HFFc6 (cell line): ENCODE measurements at regions not wholly inside any gene's neighbourhood (a gene's known extent, or its start where the extent isn't known, plus 50 kb on each side); places are given as distances from the start of the nearest gene placed in this dataset.

Experiments used
- DNase-seq: peaks from one replicate; pipeline ENCODE4 v3.0.0-alpha.2; 2018
- H3K27ac Mint-ChIP-seq: 2 replicates; pipeline ENCODE4 v1.8.0; 2020; ENCODE audit warnings: mild to moderate bottlenecking, mixed read lengths
- H3K27me3 Mint-ChIP-seq: 2 replicates; pipeline ENCODE4 v1.8.0; 2021; ENCODE audit warnings: mild to moderate bottlenecking, moderate library complexity, mixed read lengths; ENCODE audit not compliant: insufficient read depth
- H3K36me3 Mint-ChIP-seq: 2 replicates; pipeline ENCODE4 v1.8.0; 2021; ENCODE audit warnings: low read depth, mixed read lengths
- H3K4me1 Mint-ChIP-seq: 2 replicates; pipeline ENCODE4 v1.8.0; 2020; ENCODE audit warnings: low read depth, mixed read lengths
- H3K4me3 Mint-ChIP-seq: 2 replicates; pipeline ENCODE4 v1.8.0; 2020; ENCODE audit warnings: mild to moderate bottlenecking, moderate library complexity, mixed read lengths
- H3K9me3 Mint-ChIP-seq: 2 replicates; pipeline ENCODE4 v1.8.0; 2020; ENCODE audit warnings: mild to moderate bottlenecking, mixed read lengths
- TF ChIP-seq, protein P1 (sequence below): fragments of 200-600 bp; sonication (generic); IDR thresholded peaks from 2 replicates; pipeline ENCODE4 v1.5.0; 2021; ENCODE audit warnings: antibody characterized with exemption, mild to moderate bottlenecking

DNA sequence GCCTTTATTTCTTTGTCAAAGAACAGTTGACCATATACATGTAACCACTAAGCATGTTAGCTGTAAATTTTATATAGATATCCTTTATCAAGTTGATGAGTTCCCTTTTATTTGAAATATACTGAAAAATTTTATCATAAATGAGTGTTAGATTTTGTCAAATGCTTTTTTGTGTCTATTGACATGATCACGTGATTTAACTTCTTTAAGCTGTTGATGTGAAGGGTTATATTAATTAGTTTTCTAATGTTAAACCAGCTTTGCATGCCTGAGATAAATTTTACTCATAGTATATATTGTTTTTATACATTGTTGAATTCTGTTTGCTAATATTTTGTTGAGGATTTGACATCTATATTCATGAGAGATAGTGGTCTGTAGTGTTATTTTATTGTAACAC lies 241.9 kb upstream of the CDH20 start:
- no peak overlapping the region for H3K27ac Mint-ChIP-seq
- no peaks in the 10 kb centered on the region for H3K4me1 Mint-ChIP-seq
- TF ChIP-seq, protein P1, sequence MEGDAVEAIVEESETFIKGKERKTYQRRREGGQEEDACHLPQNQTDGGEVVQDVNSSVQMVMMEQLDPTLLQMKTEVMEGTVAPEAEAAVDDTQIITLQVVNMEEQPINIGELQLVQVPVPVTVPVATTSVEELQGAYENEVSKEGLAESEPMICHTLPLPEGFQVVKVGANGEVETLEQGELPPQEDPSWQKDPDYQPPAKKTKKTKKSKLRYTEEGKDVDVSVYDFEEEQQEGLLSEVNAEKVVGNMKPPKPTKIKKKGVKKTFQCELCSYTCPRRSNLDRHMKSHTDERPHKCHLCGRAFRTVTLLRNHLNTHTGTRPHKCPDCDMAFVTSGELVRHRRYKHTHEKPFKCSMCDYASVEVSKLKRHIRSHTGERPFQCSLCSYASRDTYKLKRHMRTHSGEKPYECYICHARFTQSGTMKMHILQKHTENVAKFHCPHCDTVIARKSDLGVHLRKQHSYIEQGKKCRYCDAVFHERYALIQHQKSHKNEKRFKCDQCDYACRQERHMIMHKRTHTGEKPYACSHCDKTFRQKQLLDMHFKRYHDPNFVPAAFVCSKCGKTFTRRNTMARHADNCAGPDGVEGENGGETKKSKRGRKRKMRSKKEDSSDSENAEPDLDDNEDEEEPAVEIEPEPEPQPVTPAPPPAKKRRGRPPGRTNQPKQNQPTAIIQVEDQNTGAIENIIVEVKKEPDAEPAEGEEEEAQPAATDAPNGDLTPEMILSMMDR = no peak
- no peaks in the 10 kb centered on the region; the same call in 1 of the 2 replicates for H3K27me3 Mint-ChIP-seq
- H3K9me3 Mint-ChIP-seq = no peaks in the 10 kb centered on the region; the same call in 1 of the 2 replicates
- H3K4me3 Mint-ChIP-seq = no peak overlapping the region
- no peaks in the 10 kb centered on the region for H3K36me3 Mint-ChIP-seq
- DNase-seq = no peak

DNA sequence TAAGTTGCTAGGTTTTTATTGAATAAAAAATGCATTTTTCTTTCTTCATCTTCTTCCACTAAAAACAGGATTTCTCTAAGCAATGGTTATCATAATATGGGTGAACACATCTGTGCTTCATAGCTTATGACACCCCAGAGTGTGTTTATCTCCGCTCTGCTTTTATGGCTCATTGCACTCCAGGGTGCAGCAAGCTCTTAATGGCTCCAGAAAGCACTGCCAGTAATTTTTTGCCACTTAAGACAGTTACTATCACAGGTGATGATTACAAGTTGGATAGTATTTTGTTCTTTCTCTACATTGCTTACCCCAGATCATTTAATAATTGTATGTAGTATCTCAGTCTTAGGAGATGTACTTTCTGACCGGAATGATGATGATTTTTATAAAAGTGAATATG lies 239.3 kb upstream of the CDH20 start:
- DNase-seq = no peak
- H3K4me3 Mint-ChIP-seq = no peak overlapping the region
- H3K36me3 Mint-ChIP-seq = no peaks in the 10 kb centered on the region
- H3K9me3 Mint-ChIP-seq = peaks cover 8% of the 10 kb centered on the region
- no peaks in the 10 kb centered on the region for H3K4me1 Mint-ChIP-seq
- no peaks in the 10 kb centered on the region for H3K27me3 Mint-ChIP-seq
- TF ChIP-seq, protein P1 = no peak
- no peak overlapping the region for H3K27ac Mint-ChIP-seq

DNA sequence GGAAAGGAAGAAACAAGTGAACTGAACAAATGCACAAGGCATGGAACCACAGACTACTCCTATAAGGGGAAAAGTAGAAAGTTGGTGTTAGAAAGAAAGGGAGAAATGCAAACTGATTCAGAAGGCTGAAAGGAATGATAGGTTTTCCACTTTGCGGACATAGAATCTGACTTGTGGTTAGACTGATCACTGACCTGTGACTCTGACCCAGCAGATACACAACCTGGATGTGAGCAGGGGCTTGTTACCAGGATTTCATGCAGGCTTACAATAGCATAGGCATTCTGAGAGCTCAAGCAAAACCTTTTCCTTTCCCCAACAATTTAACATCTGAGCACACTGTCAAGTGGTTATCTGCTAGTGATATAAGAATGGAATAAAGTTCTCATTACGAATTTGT lies 237.0 kb upstream of the CDH20 start:
- TF ChIP-seq, protein P1 = no peak
- no peaks in the 10 kb centered on the region for H3K4me1 Mint-ChIP-seq
- H3K9me3 Mint-ChIP-seq = peaks cover 15% of the 10 kb centered on the region
- no peak overlapping the region for H3K4me3 Mint-ChIP-seq
- no peaks in the 10 kb centered on the region for H3K36me3 Mint-ChIP-seq
- H3K27me3 Mint-ChIP-seq = no peaks in the 10 kb centered on the region
- DNase-seq = no peak
- H3K27ac Mint-ChIP-seq = no peak overlapping the region

DNA sequence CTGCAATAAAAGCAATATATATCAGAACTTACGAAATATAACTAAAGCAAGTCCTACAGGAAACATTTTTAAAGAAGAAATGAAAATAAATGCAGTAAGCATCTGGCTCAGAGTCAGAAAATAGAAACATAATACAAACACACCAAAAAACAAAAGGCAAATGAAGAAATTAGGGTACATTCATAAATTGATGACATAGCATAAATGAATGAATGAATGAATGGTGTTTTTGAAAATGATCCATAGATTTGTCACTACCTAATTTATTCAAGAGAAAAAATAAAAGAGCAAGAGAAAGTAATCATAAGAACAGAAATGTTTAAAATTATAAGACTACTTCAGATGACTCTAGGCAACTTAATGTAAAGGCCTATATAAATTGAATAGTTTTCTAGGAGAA lies 226.1 kb upstream of the CDH20 start:
- Mint-ChIP-seq H3K27me3 (no peaks in the 10 kb centered on the region), H3K27ac (no peak overlapping the region), H3K36me3 (no peaks in the 10 kb centered on the region), H3K9me3 (peaks cover 19% of the 10 kb centered on the region), H3K4me1 (no peaks in the 10 kb centered on the region), H3K4me3 (no peak overlapping the region)
- DNase-seq = no peak
- TF ChIP-seq, protein P1 = no peak

DNA sequence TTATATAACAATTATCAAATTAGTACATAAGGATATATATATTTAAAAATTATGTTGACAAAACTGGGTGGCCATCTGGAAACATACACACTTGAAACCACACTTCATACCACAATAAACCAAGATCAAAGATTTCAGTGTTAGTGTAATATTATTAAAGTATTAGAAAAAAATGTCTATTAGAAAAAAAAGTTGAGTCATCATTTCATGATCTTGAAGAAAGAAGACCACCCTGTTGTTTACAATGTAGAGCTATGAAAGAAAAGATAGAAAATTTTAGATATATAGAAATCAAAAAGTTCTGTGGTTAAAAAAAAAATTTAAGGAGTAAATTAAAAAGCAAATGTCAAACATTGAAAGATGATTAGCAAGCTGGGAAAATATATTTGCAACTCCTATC lies 224.5 kb upstream of the CDH20 start:
- peaks cover 14% of the 10 kb centered on the region for H3K9me3 Mint-ChIP-seq
- H3K27me3 Mint-ChIP-seq = no peaks in the 10 kb centered on the region
- no peak overlapping the region for H3K4me3 Mint-ChIP-seq
- TF ChIP-seq, protein P1 = no peak
- no peak for DNase-seq
- no peaks in the 10 kb centered on the region for H3K36me3 Mint-ChIP-seq
- no peaks in the 10 kb centered on the region for H3K4me1 Mint-ChIP-seq
- H3K27ac Mint-ChIP-seq = no peak overlapping the region

DNA sequence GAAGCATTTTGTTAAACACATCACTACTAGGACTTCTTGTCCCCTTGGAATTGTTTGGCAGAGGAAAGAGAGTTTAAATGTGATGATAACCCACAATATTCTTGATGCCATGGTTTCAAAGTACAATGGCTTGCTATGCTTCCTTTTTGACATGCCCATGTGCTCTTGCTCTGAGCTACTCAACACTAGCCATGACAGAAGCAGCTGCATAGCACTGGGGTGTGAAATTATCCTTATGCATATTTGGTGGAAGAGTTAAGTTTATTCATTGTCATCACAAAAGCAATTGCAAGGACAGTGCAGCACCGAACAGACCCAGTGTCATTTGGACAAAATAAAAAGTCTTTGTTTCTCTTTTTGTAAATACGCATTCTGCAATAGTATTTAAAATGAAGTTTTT lies 209.9 kb upstream of the CDH20 start:
- Mint-ChIP-seq H3K9me3 (peaks cover 54% of the 10 kb centered on the region), H3K4me3 (no peak overlapping the region), H3K36me3 (no peaks in the 10 kb centered on the region), H3K27ac (no peak overlapping the region), H3K4me1 (no peaks in the 10 kb centered on the region), H3K27me3 (no peaks in the 10 kb centered on the region)
- DNase-seq = no peak
- TF ChIP-seq, protein P1 = no peak
